SKM-1 (cell line): ENCODE measurements at regions not wholly inside any gene's neighbourhood (a gene's known extent, or its start where the extent isn't known, plus 50 kb on each side); places are given as distances from the start of the nearest gene placed in this dataset.

Experiments
- DNase-seq: peaks from one replicate; lab custom pipeline; 2025; ENCODE audit not compliant: unreplicated experiment; lab: John Stamatoyannopoulos, UW

- DNase-seq = no peak
Observed at GRCh38 chr20:50272724-50273446, 82.3 kb downstream of the CEBPB start.

DNA sequence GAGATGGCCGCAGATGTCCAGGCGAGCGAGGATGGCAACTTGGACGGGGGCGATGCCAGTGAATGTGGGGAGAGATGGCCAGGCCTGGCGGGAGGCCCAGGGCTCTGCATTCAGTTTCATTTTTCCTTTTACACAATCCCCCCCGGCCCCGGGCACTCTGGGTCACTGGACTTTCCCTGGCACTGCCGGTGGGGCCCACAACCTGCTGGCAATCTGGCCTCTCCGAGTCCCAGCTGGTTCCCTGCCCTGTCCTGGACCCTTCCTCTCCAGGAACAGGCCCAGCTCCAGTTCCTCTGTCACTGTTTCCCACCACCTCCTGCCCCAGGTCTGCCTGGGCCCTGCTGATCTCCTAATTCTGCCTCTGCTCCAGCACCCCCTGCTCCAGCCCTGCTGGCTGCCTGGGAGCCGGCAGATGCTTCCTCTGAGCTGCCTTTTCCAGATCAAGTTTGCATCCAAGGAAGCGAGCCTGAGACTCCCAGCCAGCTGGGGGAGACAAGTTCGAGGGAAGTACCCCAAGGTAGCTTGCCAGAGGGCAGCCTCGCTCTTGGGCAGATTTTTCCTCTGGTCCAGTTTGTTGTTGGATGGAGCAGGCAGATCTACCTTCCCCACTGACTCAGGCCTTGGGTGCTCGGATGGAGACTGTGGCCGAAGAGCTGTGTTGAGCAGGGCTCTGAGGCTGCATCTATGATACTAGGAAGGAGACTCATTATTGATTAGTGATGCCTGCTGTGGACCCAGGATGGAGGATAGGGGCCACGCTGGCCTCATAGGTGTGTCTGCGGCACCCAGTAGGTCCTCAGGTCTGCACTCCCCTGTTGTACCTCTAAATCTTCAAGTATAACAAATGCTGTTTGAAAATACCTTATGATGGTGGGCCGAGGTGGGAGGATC is 83.2 kb downstream of the CEBPB start:
- DNase-seq = no peak

DNA sequence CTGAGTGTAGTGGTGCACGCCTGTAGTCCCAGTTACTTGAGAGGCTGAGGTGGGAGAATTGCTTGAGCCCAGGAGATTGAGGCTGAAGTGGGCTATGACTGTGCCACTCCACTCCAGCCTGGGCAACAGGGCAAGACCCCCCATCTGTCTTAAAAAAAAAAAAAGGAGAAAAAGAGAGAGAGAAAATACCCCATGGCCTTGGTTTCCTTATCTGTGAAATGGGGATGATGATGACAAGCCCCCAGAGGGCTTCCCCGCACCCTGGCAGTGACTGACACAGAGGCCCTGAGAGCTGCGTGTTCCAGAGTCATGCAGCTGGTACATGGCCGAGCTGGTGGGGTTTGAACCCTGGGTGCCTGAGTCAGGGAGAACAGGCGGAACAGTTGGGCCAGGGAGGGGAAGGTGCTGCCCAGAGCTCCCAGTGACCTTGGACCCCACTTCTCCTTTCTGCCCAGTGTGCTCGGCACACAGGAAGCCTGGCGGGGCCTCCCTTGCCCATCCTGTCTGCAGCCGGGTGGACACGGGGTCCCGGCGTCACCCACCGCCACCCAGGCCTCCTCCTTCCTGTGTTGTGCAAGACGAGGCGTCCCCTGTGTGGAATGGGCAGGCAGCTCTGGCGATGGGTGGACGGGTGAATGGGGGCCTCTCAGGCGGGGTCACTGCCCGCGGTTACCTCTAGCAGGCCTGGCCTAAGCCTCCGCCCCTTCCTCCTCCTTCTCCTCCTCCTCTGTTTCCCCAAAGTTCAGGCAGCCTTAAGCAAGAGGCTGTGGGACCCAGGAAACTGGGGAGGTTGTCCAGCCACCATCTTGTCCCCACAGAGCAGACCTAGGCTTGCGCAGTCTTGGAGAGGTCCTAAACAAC is 84.2 kb downstream of the CEBPB start:
- DNase-seq = peak; percentile 100

- DNase-seq = peak; percentile 85
Observed at GRCh38 chr20:50276119-50277063, 85.8 kb downstream of the CEBPB start.

DNA sequence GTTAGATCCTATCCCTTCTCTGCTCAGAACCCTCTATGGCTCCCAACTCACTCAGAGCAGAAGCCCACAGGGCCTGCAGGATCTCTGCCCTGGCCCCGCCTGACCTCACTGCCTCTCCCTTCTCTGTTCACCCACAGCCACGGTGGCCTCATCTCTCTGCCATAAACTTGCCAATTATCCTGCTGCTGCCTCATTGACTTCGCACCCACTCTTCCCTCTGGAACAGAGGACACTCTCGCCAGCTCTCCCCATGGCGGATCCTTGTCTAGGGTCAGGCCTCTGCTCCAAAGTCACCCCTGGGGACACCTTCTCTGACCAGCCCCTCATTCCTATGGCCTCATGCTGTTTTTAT is 86.4 kb downstream of the CEBPB start:
- no peak for DNase-seq

GRCh38 chr20:50277460-50278376 is 87.1 kb downstream of the CEBPB start:
- DNase-seq = no peak

DNA sequence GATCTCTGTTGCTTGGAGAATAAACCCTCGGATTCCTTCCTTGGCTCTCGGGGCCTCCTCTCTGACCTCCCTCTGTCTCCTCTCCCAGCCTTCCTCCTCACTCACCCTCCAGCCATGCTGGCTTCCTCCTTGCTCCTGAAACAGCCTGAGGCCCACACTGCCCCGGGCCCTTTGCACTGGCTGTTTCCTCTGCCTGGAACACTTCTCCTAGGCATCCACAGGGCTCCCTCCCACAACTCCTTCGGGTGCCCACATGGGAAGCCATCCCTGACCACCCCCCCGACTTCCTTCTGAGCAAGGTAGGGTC is 87.7 kb downstream of the CEBPB start:
- DNase-seq = no peak

GRCh38 chr20:50278684-50279531 is 88.3 kb downstream of the CEBPB start:
- no peak for DNase-seq

DNA sequence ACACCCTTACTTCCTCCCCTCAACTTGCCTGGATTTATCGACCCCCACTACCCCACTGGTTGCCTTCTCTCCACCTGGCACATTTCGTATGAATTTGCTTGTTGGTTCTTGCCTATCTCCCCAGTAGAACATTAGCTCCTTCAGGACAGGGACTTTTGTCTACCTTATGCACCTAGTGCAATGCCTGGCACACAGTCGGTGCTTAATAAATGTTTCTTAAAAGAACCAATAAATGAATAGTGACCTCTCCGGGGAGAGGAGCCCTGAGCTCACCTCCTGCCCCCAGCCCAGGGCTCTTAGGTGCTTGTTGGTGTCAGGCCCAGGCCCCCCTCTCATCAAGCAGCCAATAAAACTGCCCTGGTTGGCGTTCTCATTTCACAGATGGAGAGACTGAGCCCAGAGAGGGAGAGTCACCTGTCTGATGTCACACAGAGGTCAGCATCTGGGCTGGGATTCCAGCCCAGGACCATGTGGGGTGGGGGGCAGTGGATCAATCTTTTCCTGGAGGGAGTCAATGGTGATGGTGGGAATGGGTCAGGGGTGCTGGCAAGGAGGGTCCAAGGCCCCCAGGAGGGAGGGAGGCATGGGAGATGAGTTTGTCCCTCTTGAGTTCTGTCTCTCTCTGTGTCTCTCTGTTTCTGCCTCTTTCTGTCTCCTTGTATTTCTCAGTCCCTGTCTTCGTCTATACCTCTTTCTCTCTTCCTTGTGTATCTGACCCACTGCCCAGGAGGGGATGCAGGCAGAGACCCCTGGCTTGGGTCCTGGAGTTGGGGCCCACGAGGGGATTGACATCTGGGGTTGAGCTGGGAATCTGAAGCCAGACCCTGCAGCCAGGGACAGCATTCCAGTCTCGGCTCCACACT is 89.6 kb downstream of the CEBPB start:
- no peak for DNase-seq

DNA sequence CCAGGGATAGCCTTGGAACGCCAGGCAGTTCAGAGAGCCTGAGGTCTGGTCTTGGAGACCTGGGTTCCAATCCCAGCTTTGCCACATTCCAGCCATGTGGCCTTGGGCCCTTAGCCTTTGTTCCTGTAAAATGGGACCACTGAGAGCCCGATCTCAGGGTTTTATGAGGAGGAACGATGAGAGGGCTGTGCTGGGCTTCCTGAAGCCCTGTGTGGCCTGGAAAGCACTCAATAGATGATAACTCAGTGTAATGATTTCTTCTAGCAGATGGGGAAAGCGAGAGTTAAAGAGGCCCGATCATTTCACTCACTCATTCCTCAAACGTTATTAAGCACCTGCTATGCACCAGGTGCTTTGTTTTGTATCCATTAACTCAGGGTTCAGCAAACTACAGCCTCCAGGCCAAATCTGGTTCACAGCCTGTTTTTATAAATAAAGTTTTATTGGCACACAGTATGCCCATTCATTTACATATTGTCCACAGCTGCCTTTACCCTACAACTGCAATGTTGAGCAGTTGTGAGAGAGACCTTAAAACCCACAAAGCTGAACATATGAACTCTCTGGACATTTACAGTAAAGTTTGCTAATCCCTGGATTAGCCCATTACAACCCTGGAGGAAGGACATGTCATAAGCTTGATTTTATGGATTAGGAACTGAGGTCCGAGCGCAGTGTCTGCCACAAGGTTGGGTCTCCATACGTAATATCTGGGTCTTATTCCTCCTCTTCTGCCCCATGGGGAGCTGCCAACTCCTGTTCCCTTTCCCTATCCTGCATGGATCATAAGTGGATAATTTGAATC is 90.4 kb downstream of the CEBPB start:
- DNase-seq = no peak

DNA sequence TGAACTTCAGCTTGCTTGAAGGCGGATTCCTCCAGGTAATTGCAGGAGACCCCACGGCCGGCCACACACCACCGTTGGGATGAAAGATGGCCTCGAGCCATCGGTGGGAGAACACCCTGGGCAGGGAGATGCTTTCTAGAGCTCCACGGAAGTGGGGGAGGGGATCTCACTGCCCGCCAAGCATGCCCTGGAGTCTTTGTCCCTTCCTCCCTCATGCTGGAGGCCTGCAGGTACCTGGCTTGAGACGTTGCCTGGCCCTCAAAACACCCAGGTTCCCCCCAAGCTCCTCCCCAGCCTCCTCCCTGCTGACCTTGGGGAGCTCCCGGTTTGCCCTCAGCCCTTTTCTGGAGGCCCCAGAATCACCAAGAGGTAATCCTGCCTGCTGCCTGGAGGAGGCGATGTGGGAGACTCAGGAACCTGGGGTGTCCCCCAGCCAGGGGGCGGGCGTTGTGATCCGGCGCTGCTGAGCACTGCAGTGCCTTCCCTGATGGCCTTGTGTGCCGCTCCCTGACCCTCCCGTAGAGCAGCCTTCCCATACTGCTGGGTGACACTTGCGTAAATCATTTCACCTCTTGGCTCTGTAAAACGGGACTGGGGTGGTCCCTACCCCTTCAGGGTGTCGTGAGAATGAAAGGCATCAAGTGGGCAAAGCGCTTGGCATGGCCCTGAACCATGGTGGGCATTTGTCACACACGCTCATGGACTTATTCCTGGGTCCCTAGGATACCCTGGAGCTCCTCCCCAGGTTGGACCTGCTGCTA is 91.4 kb downstream of the CEBPB start:
- DNase-seq = no peak

DNA sequence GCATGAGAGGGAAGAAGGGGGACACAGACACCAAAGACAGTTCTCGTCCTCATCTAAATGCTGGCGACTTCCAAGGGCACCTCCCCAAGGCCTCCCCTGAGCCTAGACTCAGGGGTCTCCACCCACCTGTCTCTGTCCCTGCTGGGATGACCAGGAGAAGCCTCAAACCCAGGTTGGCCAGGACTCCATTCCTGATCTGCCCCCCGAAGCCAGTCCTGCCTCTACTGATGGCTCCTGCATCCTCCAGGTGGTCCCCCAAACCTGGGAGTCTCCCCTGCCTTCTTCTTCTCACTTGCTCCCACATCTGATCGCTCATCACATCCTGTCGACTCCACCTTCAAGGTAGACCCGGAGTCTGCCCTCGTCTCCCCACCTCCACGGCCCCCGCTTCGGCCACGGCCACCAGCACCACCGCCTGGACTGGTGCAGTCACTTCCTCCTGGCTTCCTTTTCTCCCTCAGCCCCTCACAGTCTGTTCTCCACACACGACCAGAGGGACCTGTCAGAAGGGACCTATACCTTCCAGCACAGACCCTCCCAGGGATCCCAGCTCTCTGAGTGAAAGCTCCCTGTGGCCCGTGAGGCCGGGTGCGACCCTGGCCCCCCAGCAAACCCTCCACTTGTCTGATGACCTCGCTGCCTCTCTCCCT is 92.1 kb downstream of the CEBPB start:
- DNase-seq = no peak

DNA sequence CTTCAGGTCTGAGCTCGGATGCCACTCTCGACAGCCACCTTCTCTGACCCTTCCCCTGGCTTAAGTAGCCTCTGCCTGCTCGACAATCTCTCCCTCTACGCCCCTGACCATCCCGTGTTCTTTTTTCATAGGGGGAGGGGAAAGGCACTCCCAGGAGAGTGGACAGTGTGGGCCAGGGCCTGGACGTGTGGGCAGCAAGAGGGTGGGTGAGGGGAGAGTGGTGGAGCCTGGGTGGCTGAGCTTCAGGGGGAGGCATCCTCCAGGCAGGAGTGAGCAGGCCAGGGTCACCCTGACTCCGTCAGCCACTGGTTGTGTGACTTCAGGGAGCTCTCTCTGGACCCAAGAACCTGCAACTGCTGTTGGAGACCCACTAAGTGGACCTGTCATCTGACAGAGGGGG is 92.7 kb downstream of the CEBPB start:
- no peak for DNase-seq

DNA sequence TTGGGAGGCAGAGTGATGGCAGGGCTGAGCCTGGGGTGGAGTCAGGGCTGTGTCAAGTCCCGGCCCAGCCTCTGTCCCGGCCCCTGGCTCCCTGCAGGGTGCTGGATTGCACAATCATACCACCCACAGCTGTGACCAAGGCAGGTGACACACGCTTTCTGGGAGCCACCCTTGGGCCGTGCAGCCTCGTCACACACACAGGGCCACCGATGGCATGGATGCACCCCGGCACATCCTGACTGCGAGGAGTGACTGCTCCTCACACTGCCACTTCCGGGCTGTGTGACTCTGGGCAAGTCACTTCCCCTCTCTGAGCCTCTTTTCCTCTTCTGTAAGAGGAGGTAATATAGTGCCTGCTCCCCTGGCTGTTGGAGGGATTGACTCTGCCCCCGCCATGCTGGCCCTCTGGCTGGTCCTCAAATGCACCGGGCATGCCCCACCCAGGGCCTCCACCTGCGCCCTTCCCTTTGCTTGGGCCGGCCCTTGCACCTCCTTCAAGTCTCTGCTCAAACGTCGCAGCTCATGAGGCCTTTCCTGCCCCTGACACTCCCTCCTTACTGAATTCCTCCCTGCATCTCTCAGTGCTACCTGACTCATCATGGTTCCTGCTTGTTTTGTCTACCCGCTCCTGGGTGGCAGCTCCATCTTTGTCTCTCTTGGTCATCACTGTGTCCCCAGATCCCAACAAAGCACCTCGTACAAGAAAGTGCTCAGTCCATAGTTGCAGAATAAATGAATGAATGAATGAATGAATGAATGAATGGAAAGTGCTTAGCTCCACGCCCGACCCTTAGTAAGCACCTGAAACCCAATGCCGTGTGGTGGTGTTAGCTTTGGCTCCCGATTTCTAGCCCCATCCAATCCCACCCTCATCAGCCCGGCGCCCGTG is 93.5 kb downstream of the CEBPB start:
- DNase-seq = peak; percentile 32
